Activated CD4-positive, alpha-beta T cell treated with anti-CD3 and anti-CD28 coated beads, Interleukin-2, amount 10 ng/mL, durations not matched to agents 7 days and 5 days (primary cell): ENCODE measurements at regions not wholly inside any gene's neighbourhood (a gene's known extent, or its start where the extent isn't known, plus 50 kb on each side); places are given as distances from the start of the nearest gene placed in this dataset.
"Not testable (repeated sequence)": the region's sequence is repeated elsewhere in the genome, so short reads cannot be mapped to it uniquely, and the experiment has no call there.

Source experiments
- CTCF ChIA-PET: fragments of 350-600 bp; sonication (Branson Sonifier 250); formaldehyde crosslinking; loops from one replicate; lab custom pipeline; 2021; ENCODE audit warnings: antibody characterized with exemption; lab: Charles Lee
- POLR2A ChIA-PET: fragments of 350-600 bp; sonication (Branson Sonifier 250); formaldehyde crosslinking; loops from one replicate; lab custom pipeline; 2021; ENCODE audit warnings: antibody characterized with exemption; lab: Charles Lee
- DNase-seq: peaks from one replicate; pipeline ENCODE4 v3.0.0-alpha.2; 2020
- H3K27ac Mint-ChIP-seq: one replicate; pipeline ENCODE4 v1.8.0; 2021; ENCODE audit warnings: mild to moderate bottlenecking, moderate library complexity, mixed read lengths
- H3K27me3 Mint-ChIP-seq: one replicate; pipeline ENCODE4 v1.8.0; 2021; ENCODE audit warnings: mixed read lengths
- H3K36me3 Mint-ChIP-seq: one replicate; pipeline ENCODE4 v1.8.0; 2021; ENCODE audit warnings: low read depth, mixed read lengths
- H3K4me1 Mint-ChIP-seq: one replicate; pipeline ENCODE4 v1.8.0; 2021; ENCODE audit warnings: mixed read lengths
- H3K4me3 Mint-ChIP-seq: one replicate; pipeline ENCODE4 v1.8.0; 2021; ENCODE audit warnings: mild to moderate bottlenecking, moderate library complexity, mixed read lengths
- H3K9me3 Mint-ChIP-seq: one replicate; pipeline ENCODE4 v1.8.0; 2021; ENCODE audit warnings: mixed read lengths

DNA sequence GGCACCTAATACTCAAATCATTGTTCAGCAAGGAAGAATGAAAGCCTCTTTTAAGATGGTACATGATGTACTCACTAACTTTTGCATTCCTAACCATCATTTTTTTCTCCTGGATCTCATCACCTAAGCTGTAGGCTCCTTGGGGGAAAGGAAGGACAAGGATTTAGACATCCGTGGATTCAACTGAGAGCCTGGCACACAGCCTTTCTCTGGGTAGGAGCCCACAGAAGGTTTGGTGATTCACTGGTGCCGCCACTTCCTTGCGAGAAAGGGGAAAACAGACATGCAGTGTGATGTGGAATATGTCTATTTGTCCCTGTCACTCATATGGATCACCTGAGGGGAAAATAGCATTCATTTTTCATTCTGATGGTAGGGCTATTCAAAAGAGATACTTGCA, 147.3 kb downstream of the PCDH7 start:
- Mint-ChIP-seq H3K4me1 (no peaks in the 10 kb centered on the region), H3K9me3 (peaks cover 4% of the 10 kb centered on the region)
- CTCF ChIA-PET = no interaction called here

GRCh38 chr4:30868111-30868895, 148.1 kb downstream of the PCDH7 start:
- peaks cover 4% of the 10 kb centered on the region for H3K9me3 Mint-ChIP-seq
- POLR2A ChIA-PET = no interaction called here
- no peaks in the 10 kb centered on the region for H3K27me3 Mint-ChIP-seq
- H3K27ac Mint-ChIP-seq = no peak overlapping the region
- DNase-seq = no peak
- H3K36me3 Mint-ChIP-seq = no peaks in the 10 kb centered on the region
- CTCF ChIA-PET = no interaction called here
- H3K4me3 Mint-ChIP-seq = no peak overlapping the region
- no peaks in the 10 kb centered on the region for H3K4me1 Mint-ChIP-seq

More for the DNA sequence above, 147.3 kb downstream of the PCDH7 start:
- Mint-ChIP-seq H3K27ac (no peak overlapping the region), H3K36me3 (no peaks in the 10 kb centered on the region), H3K27me3 (no peaks in the 10 kb centered on the region), H3K4me3 (no peak overlapping the region)
- POLR2A ChIA-PET = no interaction called here
- no peak for DNase-seq

DNA sequence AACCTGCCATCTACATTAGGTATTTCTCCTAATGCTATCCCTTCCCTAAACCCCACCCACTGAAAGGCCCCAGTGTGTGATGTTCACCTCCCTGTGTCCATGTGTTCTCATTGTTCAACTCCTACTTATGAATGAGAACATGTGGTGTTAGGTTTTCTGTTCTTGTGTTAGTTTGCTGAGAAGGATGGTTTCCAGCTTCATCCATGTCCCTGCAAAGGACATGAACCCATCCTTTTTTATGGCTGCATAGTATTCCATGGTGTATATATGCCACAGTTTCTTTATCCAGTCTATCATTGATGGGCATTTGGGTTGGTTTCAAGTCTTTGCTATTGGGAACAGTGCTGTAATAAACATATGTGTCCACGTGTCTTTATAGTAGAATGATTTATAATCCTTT, 149.2 kb downstream of the PCDH7 start:
- H3K9me3 Mint-ChIP-seq, CTCF ChIA-PET, H3K4me1 Mint-ChIP-seq, H3K27me3 Mint-ChIP-seq, H3K36me3 Mint-ChIP-seq, DNase-seq, H3K4me3 Mint-ChIP-seq, POLR2A ChIA-PET, H3K27ac Mint-ChIP-seq: not testable (repeated sequence)

DNA sequence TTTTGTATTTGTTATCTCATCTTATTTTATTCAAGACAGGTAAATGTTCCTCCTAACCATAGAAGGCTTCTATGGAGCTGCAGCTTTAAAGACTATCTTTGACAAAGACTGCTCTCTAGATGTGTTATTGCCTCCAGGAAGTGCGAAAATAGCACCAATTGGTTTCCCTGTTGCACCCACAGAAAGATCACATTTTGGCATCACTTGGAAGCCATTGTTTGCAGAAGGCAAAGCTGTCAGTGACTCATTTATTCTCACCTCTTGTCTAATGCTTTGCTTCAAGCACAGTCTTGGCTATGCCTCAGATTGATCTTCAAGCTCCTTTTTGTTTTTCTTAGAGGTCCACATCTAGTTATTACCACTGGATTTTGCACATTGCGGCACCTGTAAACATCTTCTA, 150.3 kb downstream of the PCDH7 start:
- POLR2A ChIA-PET = no interaction called here
- no peak for DNase-seq
- Mint-ChIP-seq H3K9me3 (peaks cover 4% of the 10 kb centered on the region), H3K27ac (no peak overlapping the region), H3K27me3 (no peaks in the 10 kb centered on the region), H3K36me3 (no peaks in the 10 kb centered on the region), H3K4me3 (no peak overlapping the region), H3K4me1 (no peaks in the 10 kb centered on the region)
- CTCF ChIA-PET = no interaction called here

DNA sequence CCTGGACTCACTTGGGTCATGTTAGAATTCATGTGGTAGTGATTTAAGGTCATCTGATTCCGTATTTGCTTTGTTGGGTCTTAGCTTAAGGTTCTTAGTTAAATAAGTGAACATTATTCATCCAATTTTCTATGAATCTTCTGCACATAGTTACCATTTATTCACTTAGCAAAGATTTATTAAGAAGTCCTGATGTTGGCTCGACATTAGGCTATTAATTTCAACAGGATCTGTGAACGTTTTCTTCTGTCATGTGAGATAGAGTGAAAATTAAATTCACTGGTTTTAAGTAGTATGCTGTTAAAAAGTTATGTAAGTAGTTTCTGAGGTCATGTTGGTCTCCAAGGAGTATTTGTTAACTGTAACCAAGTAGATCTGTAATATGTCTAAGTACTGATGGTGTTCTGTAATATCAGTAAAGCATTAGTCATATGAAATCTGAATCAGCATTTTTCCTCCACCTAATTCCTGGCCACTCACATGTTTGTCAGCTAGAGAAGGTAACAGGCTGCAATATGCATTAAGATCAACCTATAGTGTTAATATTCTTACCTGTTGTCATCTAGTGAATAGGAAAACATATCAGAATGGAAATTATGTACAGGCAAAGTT, 155.6 kb downstream of the PCDH7 start:
- no peak for DNase-seq
- no peaks in the 10 kb centered on the region for H3K27me3 Mint-ChIP-seq
- H3K9me3 Mint-ChIP-seq = no peaks in the 10 kb centered on the region
- no peak overlapping the region for H3K4me3 Mint-ChIP-seq
- H3K4me1 Mint-ChIP-seq = no peaks in the 10 kb centered on the region
- no peaks in the 10 kb centered on the region for H3K36me3 Mint-ChIP-seq
- ChIA-PET CTCF (no interaction called here), POLR2A (no interaction called here)
- H3K27ac Mint-ChIP-seq = no peak overlapping the region

GRCh38 chr4:30879855-30880598, 159.9 kb downstream of the PCDH7 start:
- H3K9me3 Mint-ChIP-seq = no peaks in the 10 kb centered on the region
- ChIA-PET POLR2A (no interaction called here), CTCF (interaction anchor here (1.4 kb wide), 1 partner anchor 243 kb away, joined by 4 read pairs; no protein-coding TSS in a partner anchor)
- H3K4me1 Mint-ChIP-seq = no peaks in the 10 kb centered on the region
- no peak overlapping the region for H3K27ac Mint-ChIP-seq
- no peak overlapping the region for H3K4me3 Mint-ChIP-seq
- no peak for DNase-seq
- no peaks in the 10 kb centered on the region for H3K36me3 Mint-ChIP-seq
- no peaks in the 10 kb centered on the region for H3K27me3 Mint-ChIP-seq

GRCh38 chr4:30881985-30882384, 161.8 kb downstream of the PCDH7 start:
- CTCF ChIA-PET = no interaction called here
- H3K4me1 Mint-ChIP-seq = no peaks in the 10 kb centered on the region
- peaks cover 4% of the 10 kb centered on the region for H3K9me3 Mint-ChIP-seq
- POLR2A ChIA-PET = no interaction called here
- H3K27me3 Mint-ChIP-seq = no peaks in the 10 kb centered on the region
- no peak overlapping the region for H3K4me3 Mint-ChIP-seq
- H3K27ac Mint-ChIP-seq = no peak overlapping the region
- no peaks in the 10 kb centered on the region for H3K36me3 Mint-ChIP-seq
- DNase-seq = no peak

- Mint-ChIP-seq H3K36me3 (no peaks in the 10 kb centered on the region), H3K27me3 (no peaks in the 10 kb centered on the region), H3K9me3 (peaks cover 4% of the 10 kb centered on the region), H3K4me1 (no peaks in the 10 kb centered on the region), H3K27ac (no peak overlapping the region), H3K4me3 (no peak overlapping the region)
- ChIA-PET POLR2A (no interaction called here), CTCF (no interaction called here)
- no peak for DNase-seq
These were observed 162.3 kb downstream of the PCDH7 start for GRCh38 chr4:30882443-30882842.

DNA sequence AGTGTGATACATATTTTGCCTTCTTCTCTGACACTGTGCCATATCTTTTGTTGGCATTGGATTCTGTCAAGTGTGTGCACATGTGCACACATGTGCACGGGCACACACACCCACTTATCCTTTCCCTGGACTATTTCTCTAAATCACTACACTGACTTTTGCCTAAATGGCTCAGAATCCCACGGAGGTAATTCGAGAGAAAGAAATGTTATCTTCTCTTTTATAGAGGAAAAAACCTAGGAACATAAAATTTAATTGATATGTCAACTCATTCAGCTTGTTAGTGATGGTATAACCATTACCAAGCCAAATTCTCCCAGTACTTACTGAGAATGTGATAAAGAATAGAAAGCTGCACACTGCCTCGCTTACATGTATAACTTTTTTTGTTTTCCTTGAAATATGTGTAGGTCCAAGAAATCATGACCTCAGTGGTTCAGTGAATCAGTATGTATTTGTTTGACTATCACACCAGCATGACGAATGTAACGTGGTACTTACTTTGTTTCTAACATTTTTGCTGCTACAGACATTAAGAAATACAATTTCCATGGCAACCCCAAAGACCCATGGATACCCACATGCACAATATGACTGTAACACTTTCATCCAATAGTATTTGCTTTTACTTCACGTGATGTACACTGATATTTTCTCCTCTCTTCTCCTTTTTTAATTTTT, 163.0 kb downstream of the PCDH7 start:
- POLR2A ChIA-PET = no interaction called here

GRCh38 chr4:30901461-30902451, 181.6 kb downstream of the PCDH7 start:
- Mint-ChIP-seq H3K27me3 (no peaks in the 10 kb centered on the region), H3K27ac (no peak overlapping the region), H3K4me1 (no peaks in the 10 kb centered on the region), H3K4me3 (no peak overlapping the region), H3K36me3 (no peaks in the 10 kb centered on the region), H3K9me3 (no peaks in the 10 kb centered on the region)
- DNase-seq = no peak
- CTCF ChIA-PET = no interaction called here
- POLR2A ChIA-PET = no interaction called here

More for the DNA sequence above, 163.0 kb downstream of the PCDH7 start:
- Mint-ChIP-seq H3K4me3 (no peak overlapping the region), H3K27me3 (no peaks in the 10 kb centered on the region), H3K36me3 (no peaks in the 10 kb centered on the region), H3K9me3 (peaks cover 4% of the 10 kb centered on the region), H3K27ac (no peak overlapping the region), H3K4me1 (no peaks in the 10 kb centered on the region)
- DNase-seq = no peak
- CTCF ChIA-PET = no interaction called here

DNA sequence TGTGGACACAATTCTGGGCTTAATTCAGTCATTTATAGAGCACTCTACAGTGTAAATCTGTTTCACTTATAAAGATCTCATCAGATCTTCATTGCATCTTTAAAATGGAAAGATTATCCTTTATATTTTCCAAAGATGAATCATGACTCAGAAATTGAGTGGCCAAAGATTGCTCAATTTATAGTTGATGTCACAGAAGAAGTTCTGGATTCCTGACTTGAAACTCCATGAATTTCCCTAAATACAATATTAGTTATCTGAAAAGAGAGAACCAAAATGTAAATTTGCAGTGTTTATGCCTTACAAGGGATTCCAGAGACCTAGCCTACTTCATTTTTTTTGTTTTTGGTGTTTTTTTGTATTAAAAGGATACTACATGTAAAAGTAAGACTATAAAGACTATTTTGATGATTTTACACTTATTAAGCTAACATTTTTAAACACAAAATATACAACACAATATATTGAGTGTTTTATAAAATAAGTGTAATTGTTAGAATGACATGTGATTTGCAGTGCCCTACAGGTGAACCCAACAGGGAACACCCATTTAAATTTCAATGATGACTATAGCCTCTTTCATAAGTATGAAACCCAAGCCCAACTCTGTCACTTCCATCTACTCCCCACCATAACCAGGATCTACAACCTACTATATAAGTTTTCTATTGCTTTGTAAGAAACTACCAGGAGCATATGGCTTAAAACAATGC, 183.5 kb downstream of the PCDH7 start:
- CTCF ChIA-PET = no interaction called here
- H3K27me3 Mint-ChIP-seq = no peaks in the 10 kb centered on the region
- POLR2A ChIA-PET = no interaction called here
- H3K27ac Mint-ChIP-seq = no peak overlapping the region
- DNase-seq = no peak
- H3K9me3 Mint-ChIP-seq = peaks cover 2% of the 10 kb centered on the region
- H3K4me3 Mint-ChIP-seq = no peak overlapping the region
- no peaks in the 10 kb centered on the region for H3K4me1 Mint-ChIP-seq
- no peaks in the 10 kb centered on the region for H3K36me3 Mint-ChIP-seq

DNA sequence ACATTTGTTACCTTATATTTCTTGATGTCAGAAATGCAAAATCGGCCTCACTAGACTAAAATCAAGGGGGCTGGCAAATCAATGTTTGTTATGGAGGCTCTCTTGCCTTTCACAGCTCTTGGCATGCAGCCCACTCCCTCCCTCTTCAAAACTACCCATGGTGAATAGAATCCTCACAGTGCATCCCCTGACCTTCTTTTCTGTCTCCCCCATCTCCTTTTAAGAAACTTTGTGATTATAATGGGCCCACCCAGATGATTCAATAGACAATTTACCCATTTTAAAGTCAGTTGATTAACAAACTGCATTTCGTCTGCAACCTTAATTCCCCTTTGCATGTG, 184.0 kb downstream of the PCDH7 start:
- H3K27me3 Mint-ChIP-seq = no peaks in the 10 kb centered on the region
- H3K36me3 Mint-ChIP-seq = no peaks in the 10 kb centered on the region
- H3K4me1 Mint-ChIP-seq = no peaks in the 10 kb centered on the region
- no peak for DNase-seq
- no peak overlapping the region for H3K27ac Mint-ChIP-seq
- H3K4me3 Mint-ChIP-seq = no peak overlapping the region
- ChIA-PET POLR2A (no interaction called here), CTCF (no interaction called here)
- peaks cover 2% of the 10 kb centered on the region for H3K9me3 Mint-ChIP-seq
